Tibial artery (tissue), 4 donors: ENCODE measurements at regions not wholly inside any gene's neighbourhood (a gene's known extent, or its start where the extent isn't known, plus 50 kb on each side); places are given as distances from the start of the nearest gene placed in this dataset.

Source experiments
- DNase-seq, 2 donors: peaks; one replicate each; pipeline ENCODE4 v3.0.0-alpha.2; 2019
- H3K27ac ChIP-seq, 2 donors: fragments of 200-600 bp; sonication (generic) in 1 of 2; 1 replicate in 1 of 2; 2 replicates in 1 of 2; pipeline ENCODE4 v1.5.1; 2018 to 2019; ENCODE audit warnings: mild to moderate bottlenecking in 1 of 2
- H3K27me3 ChIP-seq, 2 donors: fragments of 200-600 bp; sonication (generic) in 1 of 2; one replicate each; pipeline versions ENCODE4 v1.5.1 to v1.6.0; 2016 to 2019
- H3K36me3 ChIP-seq, 3 donors: fragments of 200-600 bp; sonication (generic) in 2 of 3; one replicate each; pipeline ENCODE4 v1.5.1; 2016 to 2019; ENCODE audit warnings: mild to moderate bottlenecking in 2 of 3
- H3K4me1 ChIP-seq, 4 donors: fragments of 200-600 bp; sonication (generic) in 2 of 4; 1 replicate in 3 of 4; 2 replicates in 1 of 4; pipeline ENCODE4 v1.5.1; 2016 to 2019
- H3K4me3 ChIP-seq, 2 donors: fragments of 200-600 bp; sonication (generic) in 1 of 2; 1 replicate in 1 of 2; 2 replicates in 1 of 2; pipeline ENCODE4 v1.5.1; 2018 to 2019; ENCODE audit warnings: mild to moderate bottlenecking in 2 of 2
- H3K9me3 ChIP-seq, 3 donors: fragments of 200-600 bp; sonication (generic) in 1 of 3; one replicate each; pipeline ENCODE4 v1.5.1; 2016 to 2019
- CTCF ChIP-seq, 2 experiments: fragments of 200-600 bp in 1 of 2; fragments of 450-650 bp in 1 of 2; IDR thresholded peaks; one replicate each; pipeline ENCODE4 v1.5.1; 2017 to 2019; ENCODE audit warnings: antibody characterized with exemption in 2 of 2, mild to moderate bottlenecking in 1 of 2, moderate library complexity in 1 of 2
- intact Hi-C: fragments of 100-400 bp; cut with DNase I; formaldehyde crosslinking; loops from one replicate; pipeline ENCODE4 v1.15.0; 2023; ENCODE audit warnings: low total_unique reads

GRCh38 chr20:22807646-22808244, 223.4 kb upstream of the FOXA2 start:
- no peaks in the 10 kb centered on the region for H3K36me3 ChIP-seq
- H3K9me3 ChIP-seq = no peaks in the 10 kb centered on the region
- no peak for TF ChIP-seq CTCF (IDR thresholded peaks at IDR 0.05)
- no peak overlapping the region for H3K27ac ChIP-seq
- H3K4me3 ChIP-seq = no peak overlapping the region
- no peak for DNase-seq
- peaks cover 0 to 11% (median 3%) of the 10 kb centered on the region in 4 donors for H3K4me1 ChIP-seq
- H3K27me3 ChIP-seq = no peaks in the 10 kb centered on the region
- intact Hi-C loops = no loop called here

- Histone ChIP-seq H3K9me3 (no peaks in the 10 kb centered on the region), H3K36me3 (no peaks in the 10 kb centered on the region), H3K4me3 (no peak overlapping the region), H3K4me1 (peaks cover 0 to 11% (median 3%) of the 10 kb centered on the region in 4 donors), H3K27ac (no peak overlapping the region), H3K27me3 (no peaks in the 10 kb centered on the region)
- no peak for TF ChIP-seq CTCF (IDR thresholded peaks at IDR 0.05)
- DNase-seq = no peak
- intact Hi-C loops = no loop called here
These were observed 224.3 kb upstream of the FOXA2 start for GRCh38 chr20:22808628-22809027.

GRCh38 chr20:22810030-22810429, 225.1 kb upstream of the SSTR4 start:
- Histone ChIP-seq H3K4me3 (no peak overlapping the region), H3K9me3 (no peaks in the 10 kb centered on the region), H3K4me1 (peaks cover 0 to 3% (median under 1%) of the 10 kb centered on the region in 4 donors), H3K27ac (no peak overlapping the region), H3K36me3 (no peaks in the 10 kb centered on the region), H3K27me3 (no peaks in the 10 kb centered on the region)
- DNase-seq = no peak
- TF ChIP-seq CTCF (IDR thresholded peaks at IDR 0.05) = no peak
- intact Hi-C loops = no loop called here

- Histone ChIP-seq H3K9me3 (no peaks in the 10 kb centered on the region), H3K36me3 (no peaks in the 10 kb centered on the region), H3K27ac (no peak overlapping the region), H3K27me3 (no peaks in the 10 kb centered on the region), H3K4me3 (no peak overlapping the region), H3K4me1 (no peaks in the 10 kb centered on the region)
- no peak for TF ChIP-seq CTCF (IDR thresholded peaks at IDR 0.05)
- DNase-seq = no peak
- intact Hi-C loops = no loop called here
These were observed 224.2 kb upstream of the SSTR4 start for GRCh38 chr20:22810626-22811569.

GRCh38 chr20:22814471-22815205, 220.5 kb upstream of the SSTR4 start:
- intact Hi-C loops = no loop called here
- DNase-seq = no peak
- TF ChIP-seq CTCF (IDR thresholded peaks at IDR 0.05) = no peak

More at GRCh38 chr20:22814471-22815205, 220.5 kb upstream of the SSTR4 start:
- H3K36me3 ChIP-seq = no peaks in the 10 kb centered on the region
- no peak overlapping the region for H3K27ac ChIP-seq
- H3K4me3 ChIP-seq = no peak overlapping the region
- no peaks in the 10 kb centered on the region for H3K9me3 ChIP-seq
- no peaks in the 10 kb centered on the region for H3K27me3 ChIP-seq
- no peaks in the 10 kb centered on the region for H3K4me1 ChIP-seq
